ENCODE measurements at regions not wholly inside any gene's neighbourhood (a gene's known extent, or its start where the extent isn't known, plus 50 kb on each side); places are given as distances from the start of the nearest gene placed in this dataset.

- TF ChIP-seq CTCF (IDR thresholded peaks at IDR 0.05) (no peak), POLR2A (IDR thresholded peaks at IDR 0.05) (no peak)
These were observed 202.6 kb downstream of the CYLD start for GRCh38 chr16:50944436-50944835.

All from adrenal gland (tissue), 5 donors.